GM18505 (cell line): ENCODE measurements at regions not wholly inside any gene's neighbourhood (a gene's known extent, or its start where the extent isn't known, plus 50 kb on each side); places are given as distances from the start of the nearest gene placed in this dataset.
A peak's percentile ranks its signal among the peaks of the same experiment; 100 is the strongest.

Experiments used
- ATAC-seq: cut with Tn5 transposase; IDR thresholded peaks from one replicate; pipeline ENCODE4 v1.9.1; 2021; ENCODE audit not compliant: unreplicated experiment
- POLR2A ChIP-seq: IDR thresholded peaks from 4 replicates; pipeline ENCODE4 v1.6.1; 2011; ENCODE audit warnings: borderline replicate concordance; ENCODE audit not compliant: insufficient read depth, insufficient read length; ENCODE audit errors: extremely low read depth

DNA sequence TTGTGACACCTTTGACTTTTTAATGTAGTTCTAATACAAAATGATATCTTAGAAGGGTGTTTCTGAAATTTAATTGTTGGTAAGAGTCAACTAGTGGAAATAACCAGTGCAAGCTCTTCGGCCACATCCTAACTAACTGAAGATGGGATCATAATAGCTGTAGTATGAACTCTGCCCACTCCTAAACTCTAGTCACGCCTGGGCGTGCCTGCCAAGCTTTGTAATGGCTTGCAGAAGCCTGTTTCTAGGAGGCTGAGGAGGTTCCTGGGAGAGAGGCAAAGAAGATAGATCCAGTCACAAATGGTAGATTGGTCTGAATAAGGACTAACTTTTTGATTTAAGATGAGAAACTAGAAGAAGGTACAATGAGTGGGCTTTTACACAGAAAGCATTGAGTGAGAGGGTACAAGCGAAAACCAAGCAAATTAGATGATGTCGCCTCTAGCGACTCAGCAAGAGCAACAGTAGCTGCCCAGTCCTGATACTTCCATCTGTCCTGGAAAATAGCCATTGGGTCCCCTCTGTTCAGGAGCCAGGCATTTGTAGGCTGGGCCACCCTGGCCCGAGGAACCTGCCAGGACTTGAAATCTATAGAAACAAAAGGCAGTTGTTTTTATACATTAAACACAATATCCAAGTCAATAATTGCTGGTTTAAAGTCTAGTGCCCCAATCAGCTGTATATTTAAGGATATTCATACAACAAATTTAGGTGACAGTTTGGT lies 148.8 kb downstream of the SLC38A4 start:
- ATAC-seq: no peak
- no peak for TF ChIP-seq POLR2A

DNA sequence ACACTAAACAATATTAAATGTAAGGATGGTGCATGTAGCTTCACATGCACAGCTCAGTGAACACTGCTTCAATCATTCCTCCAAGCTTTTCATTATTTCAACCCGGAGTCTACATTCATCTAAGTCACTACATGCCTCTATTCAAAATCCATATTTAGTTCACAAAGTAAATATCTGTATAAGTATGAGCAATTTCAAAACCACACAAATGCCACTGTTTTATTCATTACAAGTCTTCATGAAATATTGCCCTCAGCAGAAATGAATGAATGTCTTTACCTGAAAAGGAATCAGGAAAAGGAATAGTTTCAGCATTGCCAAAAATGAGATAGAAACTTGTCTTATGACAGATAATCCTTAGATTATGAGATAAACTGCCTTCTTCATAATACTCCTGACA lies 149.4 kb downstream of the SLC38A4 start:
- no peak for ATAC-seq
- no peak for TF ChIP-seq POLR2A

DNA sequence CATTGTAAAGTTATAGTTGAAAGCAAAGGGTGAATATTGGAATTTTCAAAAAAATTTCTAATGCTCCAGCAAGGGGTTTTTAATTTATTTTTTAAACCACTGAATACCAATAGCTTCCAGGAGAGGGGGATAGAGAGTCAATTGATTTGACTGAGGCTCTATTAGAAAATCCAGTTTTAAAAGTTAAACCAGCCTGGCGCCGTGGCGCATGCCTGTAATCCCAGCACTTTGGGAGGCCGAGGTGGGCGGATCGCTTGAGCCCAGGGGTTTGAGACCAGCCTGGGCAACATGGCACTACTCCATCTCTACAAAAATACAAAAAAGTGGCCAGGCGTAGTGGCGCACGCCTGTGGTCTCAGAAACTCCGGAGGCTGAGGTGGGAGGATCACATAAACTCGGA lies 150.1 kb downstream of the SLC38A4 start:
- TF ChIP-seq POLR2A: no peak
- no peak for ATAC-seq

DNA sequence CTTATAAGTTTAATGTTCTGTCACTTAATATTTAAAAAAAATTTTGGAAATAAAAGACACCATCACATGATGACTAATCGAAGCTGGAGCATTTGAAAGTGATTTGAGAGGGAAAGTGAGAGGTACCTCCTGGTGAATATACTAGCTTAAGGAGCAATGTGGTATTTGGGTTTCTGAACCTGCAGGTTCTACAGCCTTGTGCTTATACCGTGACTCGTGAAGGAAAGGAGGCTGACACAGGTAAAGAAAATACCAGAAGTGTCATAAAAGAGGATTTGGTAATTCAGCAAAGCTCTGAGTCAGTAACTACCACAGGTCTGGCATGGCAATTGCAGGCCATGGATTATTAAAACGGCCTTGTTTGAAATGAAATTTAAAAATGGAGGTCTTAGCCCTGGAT lies 151.0 kb downstream of the SLC38A4 start:
- TF ChIP-seq POLR2A: no peak
- ATAC-seq: no peak

DNA sequence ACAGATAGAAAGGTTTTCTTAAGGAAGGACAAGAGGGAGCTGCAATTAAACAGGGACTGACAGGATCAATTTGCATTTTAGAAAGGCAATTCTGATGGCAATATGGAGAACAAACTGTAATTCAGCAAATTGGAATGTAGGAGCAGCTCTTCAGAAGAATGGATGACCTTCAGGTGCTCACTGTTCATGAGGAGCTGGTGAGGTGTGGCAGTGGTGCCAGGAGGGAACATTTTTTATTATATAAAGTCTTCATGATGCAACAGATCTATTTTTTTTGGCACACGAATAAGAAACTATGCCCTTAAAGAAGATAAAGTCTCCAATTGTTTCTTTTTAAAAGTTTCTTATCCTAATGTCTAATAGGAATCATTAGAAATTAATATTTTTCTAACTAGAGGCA lies 151.7 kb downstream of the SLC38A4 start:
- ATAC-seq: no peak
- TF ChIP-seq POLR2A: no peak

DNA sequence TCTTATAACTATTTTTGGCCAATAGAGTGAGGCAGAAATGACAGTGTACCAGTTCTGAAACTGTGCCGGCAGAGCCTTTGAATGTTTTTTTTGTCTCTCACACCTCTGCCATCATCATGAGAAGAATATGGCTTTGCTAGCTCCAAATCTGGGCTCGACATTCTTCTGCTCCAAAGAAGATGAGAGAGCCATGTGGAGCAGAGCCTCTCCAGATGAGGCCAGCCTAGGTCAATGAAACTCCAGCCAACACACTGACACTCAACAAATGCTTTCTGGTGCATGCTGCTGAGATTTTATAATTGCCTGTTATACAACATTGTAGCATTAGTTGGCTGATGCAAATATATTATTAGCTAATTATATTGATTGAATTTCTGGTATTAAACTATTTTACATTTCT lies 154.7 kb downstream of the SLC38A4 start:
- ATAC-seq: no peak
- no peak for TF ChIP-seq POLR2A

DNA sequence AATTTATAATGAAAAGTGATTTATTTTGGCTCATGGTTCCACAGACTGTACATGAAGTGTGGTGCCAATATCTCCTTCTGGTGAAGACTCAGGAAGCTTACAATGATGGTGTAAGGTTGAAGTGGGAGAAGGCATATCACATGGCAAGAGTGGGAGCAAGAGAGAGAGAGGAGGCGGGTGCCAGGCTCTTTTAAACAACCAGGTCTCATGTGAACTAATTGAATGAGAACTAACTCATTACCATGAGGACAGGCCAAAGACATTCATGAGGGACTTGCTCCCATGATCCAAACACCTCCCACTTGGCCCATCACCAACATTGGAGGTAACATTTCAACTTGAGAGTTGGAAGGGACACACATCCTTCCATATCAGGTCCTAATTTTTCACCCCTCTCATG lies 155.2 kb downstream of the SLC38A4 start:
- no peak for TF ChIP-seq POLR2A
- ATAC-seq: no peak

DNA sequence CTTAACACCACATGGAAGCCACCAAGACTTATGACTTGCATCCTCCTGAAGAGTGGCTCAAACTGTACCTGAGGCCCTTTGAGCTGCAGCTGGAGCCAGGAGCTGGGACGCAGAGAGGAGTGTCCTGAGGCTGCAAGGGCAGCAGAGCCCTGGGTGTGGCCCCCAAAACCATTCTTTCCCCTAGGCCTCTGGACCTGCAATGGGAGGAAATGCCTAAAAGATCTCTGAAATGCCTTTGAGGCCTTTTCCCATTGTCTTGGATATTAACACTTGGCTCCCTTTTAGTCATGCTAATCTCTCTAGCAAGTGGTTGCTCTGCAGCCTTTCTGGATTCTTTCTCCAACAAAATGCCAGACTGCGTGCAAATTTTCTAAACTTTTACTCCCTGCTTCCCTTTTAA lies 156.1 kb downstream of the SLC38A4 start:
- no peak for TF ChIP-seq POLR2A
- no peak for ATAC-seq

DNA sequence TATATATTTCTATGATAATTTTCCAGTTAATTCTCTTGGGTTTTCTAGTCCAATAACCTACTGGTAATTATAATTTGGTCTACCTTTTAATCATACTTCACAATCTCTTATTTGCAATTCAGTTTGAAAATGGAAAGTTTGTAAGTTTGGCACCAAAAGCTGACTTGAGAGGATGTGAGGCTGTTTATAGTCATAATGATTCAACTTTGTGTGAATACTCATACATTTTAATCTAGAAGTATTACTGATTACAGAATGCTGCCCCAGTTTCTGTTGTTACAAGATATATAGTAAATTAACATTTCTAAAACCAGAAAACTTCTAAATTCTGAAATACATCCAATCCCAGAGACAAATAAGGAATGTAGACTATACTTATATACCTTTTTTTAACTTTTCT lies 158.2 kb downstream of the SLC38A4 start:
- TF ChIP-seq POLR2A: no peak
- no peak for ATAC-seq

DNA sequence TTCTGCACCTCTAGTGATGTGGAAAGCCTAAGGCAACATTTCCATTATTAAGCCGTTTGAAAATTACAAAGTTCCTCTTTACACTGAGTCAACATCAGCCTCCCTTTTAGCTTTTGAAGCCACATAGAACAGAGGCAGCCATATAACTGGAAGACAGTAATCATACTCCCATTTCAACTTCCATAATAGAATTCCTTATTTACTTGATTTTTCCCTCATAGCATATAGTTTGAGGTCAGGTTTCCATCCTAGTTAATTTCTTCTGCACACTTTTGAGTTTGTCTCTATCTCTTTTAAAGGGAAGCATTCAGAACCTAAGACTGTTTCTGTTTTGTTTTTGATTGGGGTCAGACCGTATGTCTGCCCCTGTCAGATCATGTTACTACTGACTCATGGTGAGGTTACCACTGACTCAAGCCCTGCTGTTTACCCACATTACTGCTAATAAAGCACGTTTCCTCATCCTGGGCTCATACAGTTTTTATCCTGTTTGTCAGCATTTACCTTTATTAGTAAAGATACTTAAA lies 161.0 kb downstream of the SLC38A4 start:
- peak; percentile 65 for ATAC-seq
- TF ChIP-seq POLR2A: no peak

DNA sequence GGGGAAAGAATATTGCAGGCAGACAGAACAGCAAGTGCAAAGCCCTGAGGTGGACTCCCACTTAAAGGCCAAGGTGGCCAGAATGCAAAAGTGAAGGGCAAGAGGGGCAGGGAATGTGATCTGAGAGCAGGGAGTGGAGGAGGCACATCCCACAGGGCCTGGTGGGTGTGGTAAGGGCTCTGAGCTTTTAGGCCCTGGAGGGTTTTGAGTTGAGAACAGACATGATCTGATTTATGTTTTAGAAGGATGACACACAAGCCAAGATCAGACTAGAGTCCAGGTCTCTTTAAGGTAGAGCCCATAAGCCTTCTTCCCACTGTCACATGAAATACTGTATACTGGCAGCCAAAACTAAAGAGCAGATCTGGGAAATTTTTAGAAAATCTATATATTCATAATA lies 162.5 kb downstream of the SLC38A4 start:
- ATAC-seq: no peak
- no peak for TF ChIP-seq POLR2A

DNA sequence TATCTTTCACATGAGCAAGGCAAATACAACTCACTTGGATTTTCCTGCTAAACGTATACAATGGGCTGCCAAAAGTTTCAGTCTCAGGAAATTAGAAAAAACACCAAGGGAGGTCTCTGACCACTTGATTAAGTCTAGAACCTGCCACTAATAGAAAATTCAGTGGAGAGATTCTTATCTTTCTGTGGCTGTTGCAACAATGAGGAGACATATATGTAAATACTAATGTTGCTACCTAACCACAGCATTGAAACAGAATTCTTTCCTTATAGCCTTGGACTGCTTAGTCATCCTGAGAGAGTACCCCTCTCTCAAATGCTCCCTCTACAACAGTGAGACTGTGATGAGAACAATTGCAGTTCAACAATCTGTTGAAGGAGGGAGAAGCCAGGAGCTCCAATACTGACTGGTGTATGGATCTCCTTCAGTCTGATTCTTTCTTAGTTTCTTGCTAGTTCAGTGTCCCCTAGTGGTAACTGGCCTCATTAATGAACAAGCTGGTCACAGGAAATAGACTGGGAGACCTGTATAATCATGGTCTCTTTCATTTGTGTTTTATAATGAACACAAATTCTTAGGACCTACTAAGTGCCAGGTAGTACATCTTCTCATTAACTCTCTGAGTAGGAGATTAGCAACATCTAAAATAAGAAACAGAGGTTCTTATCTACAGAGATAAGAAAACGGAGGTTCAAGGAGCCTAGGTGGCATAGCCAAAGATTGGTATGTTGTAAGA lies 164.5 kb downstream of the SLC38A4 start:
- TF ChIP-seq POLR2A: no peak
- peak; percentile 72 for ATAC-seq

DNA sequence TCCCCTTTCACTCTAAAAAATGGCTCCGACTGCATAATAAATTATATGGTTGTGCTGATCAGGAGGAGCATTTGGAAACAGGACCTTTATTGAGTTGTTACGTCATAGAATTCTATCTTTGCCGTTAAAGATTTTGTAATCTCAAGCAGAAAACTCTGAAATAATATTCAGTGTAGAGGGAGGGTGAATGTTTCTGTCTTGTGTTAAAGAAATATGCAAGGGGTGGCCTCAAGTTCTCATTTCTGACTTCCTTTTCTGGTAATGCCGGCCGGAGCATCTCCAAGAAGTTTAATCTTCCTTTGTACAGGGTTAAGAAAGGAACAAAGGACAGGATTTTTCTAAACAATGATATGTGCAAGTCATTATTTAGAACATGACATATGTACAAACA lies 165.1 kb downstream of the SLC38A4 start:
- no peak for TF ChIP-seq POLR2A
- ATAC-seq: no peak

DNA sequence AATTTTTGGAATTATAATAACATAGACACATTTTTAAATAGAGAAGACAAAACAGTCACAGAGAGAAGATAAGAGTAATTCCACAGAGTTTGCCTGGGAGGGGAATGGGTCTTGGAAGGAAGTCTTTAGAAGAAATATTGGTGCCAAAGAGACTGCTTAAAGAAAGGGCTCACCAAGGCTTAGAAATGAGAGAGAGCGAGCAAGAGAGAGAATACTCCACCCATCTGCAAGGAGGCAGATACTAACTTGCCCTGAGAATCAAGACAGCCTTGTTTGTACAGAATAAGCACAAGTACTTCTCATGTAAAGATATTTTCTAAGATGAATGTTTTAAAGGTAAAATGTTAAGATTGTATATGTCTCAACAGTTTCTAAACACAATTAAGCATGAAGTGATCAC lies 165.5 kb downstream of the SLC38A4 start:
- no peak for ATAC-seq
- no peak for TF ChIP-seq POLR2A

DNA sequence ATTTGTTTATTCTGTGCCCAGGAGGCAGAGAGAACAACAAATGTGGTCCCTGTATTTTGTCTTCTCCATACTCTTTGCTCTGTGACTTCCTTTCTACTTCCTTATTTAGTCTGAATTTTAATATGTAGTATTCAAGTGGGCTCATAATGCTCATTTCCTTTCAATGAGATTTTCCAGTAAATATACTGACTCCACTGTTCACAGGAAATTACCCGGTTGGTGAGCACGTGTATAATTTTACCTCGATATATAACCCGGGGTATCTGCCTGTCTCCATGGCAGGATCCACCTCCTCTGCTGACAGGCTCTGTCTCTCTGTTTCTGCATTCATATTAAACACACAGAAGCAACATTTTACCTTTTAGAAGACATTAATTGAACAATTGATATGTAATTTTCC lies 166.0 kb downstream of the SLC38A4 start:
- ATAC-seq: no peak
- no peak for TF ChIP-seq POLR2A

DNA sequence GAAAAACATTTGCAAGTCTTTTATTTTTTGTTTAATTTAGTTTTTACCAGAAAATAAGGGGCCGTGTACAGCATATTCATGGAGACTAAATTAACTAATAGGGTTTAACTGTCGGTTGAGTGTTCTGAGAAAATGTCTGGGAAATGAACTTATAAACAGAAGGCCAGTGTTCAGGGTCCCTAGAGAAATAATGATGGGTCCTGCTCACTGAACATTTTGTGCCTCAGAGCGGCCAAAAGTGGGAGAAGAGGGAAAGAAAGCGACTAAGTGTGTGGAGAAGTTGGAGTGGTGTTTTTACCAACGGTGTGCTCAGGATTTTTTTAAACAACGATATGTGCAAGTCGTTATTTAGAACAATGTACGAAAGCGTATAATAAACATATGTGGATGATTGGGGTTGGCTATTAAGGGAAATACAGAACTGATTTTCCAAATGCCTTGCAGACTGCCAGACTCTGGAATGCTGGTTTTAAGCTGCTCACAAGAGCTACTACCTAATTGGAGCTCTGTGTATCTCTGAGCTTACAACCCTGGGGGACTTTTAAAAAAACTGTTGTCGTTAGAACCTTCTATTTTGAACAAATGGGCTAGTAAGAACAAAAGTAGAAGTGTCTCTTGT lies 166.7 kb downstream of the SLC38A4 start:
- no peak for TF ChIP-seq POLR2A
- no peak for ATAC-seq
